Adrenal gland (tissue), 5 donors: ENCODE measurements at regions not wholly inside any gene's neighbourhood (a gene's known extent, or its start where the extent isn't known, plus 50 kb on each side); places are given as distances from the start of the nearest gene placed in this dataset.

Experiments
- POLR2A ChIP-seq, 2 donors: fragments of 450-650 bp; IDR thresholded peaks; one replicate each; pipeline ENCODE4 v1.6.1; 2017; ENCODE audit warnings: antibody characterized with exemption in 2 of 2, mild to moderate bottlenecking in 2 of 2, moderate library complexity in 1 of 2
- TF ChIP-seq, protein P1 (sequence below), 6 experiments: fragments of 450-650 bp in 4 of 6; fragments of 200-600 bp in 2 of 6; sonication (generic) in 1 of 6; IDR thresholded peaks; 1 replicate in 5 of 6; 2 replicates in 1 of 6; pipeline versions ENCODE4 v1.5.1 to v1.8.0; 2016 to 2021; ENCODE audit warnings: antibody characterized with exemption in 6 of 6, mild to moderate bottlenecking in 2 of 6, moderate library complexity in 1 of 6
- donor health status: DM: no; HTN: no; CAD: no.

DNA sequence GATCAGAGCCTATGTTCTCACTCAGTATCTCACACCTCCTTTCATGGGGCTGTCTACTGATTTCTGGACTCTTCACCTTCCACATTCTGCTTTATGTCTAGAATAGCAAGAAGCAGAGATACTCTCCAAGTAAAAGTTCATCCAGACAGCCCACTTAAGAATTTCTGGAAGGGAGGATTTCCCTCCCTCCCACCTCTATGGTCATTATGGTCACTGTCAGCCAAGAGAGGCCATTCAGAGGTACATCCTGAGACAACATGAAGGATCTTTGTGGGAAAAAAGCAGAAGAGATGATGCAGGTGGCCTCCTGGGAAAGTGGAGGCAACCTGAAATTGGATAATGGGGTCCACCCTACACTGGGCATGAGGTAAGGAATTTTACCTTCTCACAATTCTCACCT lies 179.5 kb upstream of the ZNF462 start:
- TF ChIP-seq, protein P1, sequence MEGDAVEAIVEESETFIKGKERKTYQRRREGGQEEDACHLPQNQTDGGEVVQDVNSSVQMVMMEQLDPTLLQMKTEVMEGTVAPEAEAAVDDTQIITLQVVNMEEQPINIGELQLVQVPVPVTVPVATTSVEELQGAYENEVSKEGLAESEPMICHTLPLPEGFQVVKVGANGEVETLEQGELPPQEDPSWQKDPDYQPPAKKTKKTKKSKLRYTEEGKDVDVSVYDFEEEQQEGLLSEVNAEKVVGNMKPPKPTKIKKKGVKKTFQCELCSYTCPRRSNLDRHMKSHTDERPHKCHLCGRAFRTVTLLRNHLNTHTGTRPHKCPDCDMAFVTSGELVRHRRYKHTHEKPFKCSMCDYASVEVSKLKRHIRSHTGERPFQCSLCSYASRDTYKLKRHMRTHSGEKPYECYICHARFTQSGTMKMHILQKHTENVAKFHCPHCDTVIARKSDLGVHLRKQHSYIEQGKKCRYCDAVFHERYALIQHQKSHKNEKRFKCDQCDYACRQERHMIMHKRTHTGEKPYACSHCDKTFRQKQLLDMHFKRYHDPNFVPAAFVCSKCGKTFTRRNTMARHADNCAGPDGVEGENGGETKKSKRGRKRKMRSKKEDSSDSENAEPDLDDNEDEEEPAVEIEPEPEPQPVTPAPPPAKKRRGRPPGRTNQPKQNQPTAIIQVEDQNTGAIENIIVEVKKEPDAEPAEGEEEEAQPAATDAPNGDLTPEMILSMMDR (IDR thresholded peaks at IDR 0.05): no peak
- TF ChIP-seq POLR2A (IDR thresholded peaks at IDR 0.05): no peak
